ENCODE measurements at regions not wholly inside any gene's neighbourhood (a gene's known extent, or its start where the extent isn't known, plus 50 kb on each side); places are given as distances from the start of the nearest gene placed in this dataset.

- TF ChIP-seq, protein P1, sequence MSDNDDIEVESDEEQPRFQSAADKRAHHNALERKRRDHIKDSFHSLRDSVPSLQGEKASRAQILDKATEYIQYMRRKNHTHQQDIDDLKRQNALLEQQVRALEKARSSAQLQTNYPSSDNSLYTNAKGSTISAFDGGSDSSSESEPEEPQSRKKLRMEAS (IDR thresholded peaks at IDR 0.05): no peak
- no peak for TF ChIP-seq CTCF (IDR thresholded peaks at IDR 0.05 in 2 of 3, conservative IDR thresholded peaks at IDR 0.05 in 1 of 3; ENCODE audit: borderline replicate concordance in 1 of 3, insufficient read depth in 1 of 3, low read depth in 2 of 3, low read length in 2 of 3)
- no peak for TF ChIP-seq POLR2AphosphoS5 (IDR thresholded peaks at IDR 0.05; ENCODE audit: low read depth, low read length)
- TF ChIP-seq, protein P2, sequence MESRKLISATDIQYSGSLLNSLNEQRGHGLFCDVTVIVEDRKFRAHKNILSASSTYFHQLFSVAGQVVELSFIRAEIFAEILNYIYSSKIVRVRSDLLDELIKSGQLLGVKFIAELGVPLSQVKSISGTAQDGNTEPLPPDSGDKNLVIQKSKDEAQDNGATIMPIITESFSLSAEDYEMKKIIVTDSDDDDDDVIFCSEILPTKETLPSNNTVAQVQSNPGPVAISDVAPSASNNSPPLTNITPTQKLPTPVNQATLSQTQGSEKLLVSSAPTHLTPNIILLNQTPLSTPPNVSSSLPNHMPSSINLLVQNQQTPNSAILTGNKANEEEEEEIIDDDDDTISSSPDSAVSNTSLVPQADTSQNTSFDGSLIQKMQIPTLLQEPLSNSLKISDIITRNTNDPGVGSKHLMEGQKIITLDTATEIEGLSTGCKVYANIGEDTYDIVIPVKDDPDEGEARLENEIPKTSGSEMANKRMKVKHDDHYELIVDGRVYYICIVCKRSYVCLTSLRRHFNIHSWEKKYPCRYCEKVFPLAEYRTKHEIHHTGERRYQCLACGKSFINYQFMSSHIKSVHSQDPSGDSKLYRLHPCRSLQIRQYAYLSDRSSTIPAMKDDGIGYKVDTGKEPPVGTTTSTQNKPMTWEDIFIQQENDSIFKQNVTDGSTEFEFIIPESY (IDR thresholded peaks at IDR 0.05; ENCODE audit: extremely low read depth, insufficient replicate concordance, low read length): no peak
- no peak for TF ChIP-seq POLR2A (IDR thresholded peaks at IDR 0.05; ENCODE audit: borderline replicate concordance, extremely low read depth, insufficient read depth, insufficient read length)
- TF ChIP-seq EZH2 (IDR thresholded peaks at IDR 0.05): no peak
Measured at GRCh38 chr2:105488285-105488684, 89.4 kb upstream of the FHL2 start.

All from HCT116 (cell line).